ENCODE measurements at regions not wholly inside any gene's neighbourhood (a gene's known extent, or its start where the extent isn't known, plus 50 kb on each side); places are given as distances from the start of the nearest gene placed in this dataset.

GRCh38 chr2:234366891-234367290 is 130.0 kb downstream of the ARL4C start:
- TF ChIP-seq, protein P1, sequence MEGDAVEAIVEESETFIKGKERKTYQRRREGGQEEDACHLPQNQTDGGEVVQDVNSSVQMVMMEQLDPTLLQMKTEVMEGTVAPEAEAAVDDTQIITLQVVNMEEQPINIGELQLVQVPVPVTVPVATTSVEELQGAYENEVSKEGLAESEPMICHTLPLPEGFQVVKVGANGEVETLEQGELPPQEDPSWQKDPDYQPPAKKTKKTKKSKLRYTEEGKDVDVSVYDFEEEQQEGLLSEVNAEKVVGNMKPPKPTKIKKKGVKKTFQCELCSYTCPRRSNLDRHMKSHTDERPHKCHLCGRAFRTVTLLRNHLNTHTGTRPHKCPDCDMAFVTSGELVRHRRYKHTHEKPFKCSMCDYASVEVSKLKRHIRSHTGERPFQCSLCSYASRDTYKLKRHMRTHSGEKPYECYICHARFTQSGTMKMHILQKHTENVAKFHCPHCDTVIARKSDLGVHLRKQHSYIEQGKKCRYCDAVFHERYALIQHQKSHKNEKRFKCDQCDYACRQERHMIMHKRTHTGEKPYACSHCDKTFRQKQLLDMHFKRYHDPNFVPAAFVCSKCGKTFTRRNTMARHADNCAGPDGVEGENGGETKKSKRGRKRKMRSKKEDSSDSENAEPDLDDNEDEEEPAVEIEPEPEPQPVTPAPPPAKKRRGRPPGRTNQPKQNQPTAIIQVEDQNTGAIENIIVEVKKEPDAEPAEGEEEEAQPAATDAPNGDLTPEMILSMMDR (IDR thresholded peaks at IDR 0.05) = no peak
- TF ChIP-seq POLR2A (IDR thresholded peaks at IDR 0.05) = no peak
